ENCODE measurements at regions not wholly inside any gene's neighbourhood (a gene's known extent, or its start where the extent isn't known, plus 50 kb on each side); places are given as distances from the start of the nearest gene placed in this dataset.

- no peak overlapping the region for H2AFZ ChIP-seq (ENCODE audit: low read depth, low read length, poor library complexity, severe bottlenecking)
- DNase-seq (ENCODE audit: low read depth, low spot score) (no peak), ATAC-seq (no peak)
- TF ChIP-seq ELF1 (IDR thresholded peaks at IDR 0.05; ENCODE audit: borderline replicate concordance, low read depth) (no peak), ZFX (IDR thresholded peaks at IDR 0.05) (no peak), SP1 (IDR thresholded peaks at IDR 0.05; ENCODE audit: low read depth) (no peak), YY1 (IDR thresholded peaks at IDR 0.05; ENCODE audit: extremely low read depth, insufficient replicate concordance, low read depth, low read length) (no peak), SRF (IDR thresholded peaks at IDR 0.05; ENCODE audit: low read depth) (no peak), SIN3A (IDR thresholded peaks at IDR 0.05; ENCODE audit: low read depth) (no peak), ZNF274 (IDR thresholded peaks at IDR 0.05; ENCODE audit: low read depth, low read length) (no peak), EZH2phosphoT487 (IDR thresholded peaks at IDR 0.05; ENCODE audit: borderline replicate concordance) (no peak), EGR1 (IDR thresholded peaks at IDR 0.05; ENCODE audit: low read depth) (no peak), RAD21 (IDR thresholded peaks at IDR 0.05; ENCODE audit: low read depth) (no peak), JUND (IDR thresholded peaks at IDR 0.05) (no peak), POLR2A (IDR thresholded peaks at IDR 0.05; ENCODE audit: borderline replicate concordance, extremely low read depth, insufficient read depth, insufficient read length) (no peak)
- TF ChIP-seq, protein P1, sequence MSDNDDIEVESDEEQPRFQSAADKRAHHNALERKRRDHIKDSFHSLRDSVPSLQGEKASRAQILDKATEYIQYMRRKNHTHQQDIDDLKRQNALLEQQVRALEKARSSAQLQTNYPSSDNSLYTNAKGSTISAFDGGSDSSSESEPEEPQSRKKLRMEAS (IDR thresholded peaks at IDR 0.05), result no peak
- H3K9me3 ChIP-seq (ENCODE audit: control insufficient read depth in 1 of 2, insufficient read depth in 1 of 2, low read depth in 1 of 2, low read length in 2 of 2), result peaks cover 19 to 24% of the 10 kb centered on the region in 2 experiments; a peak in 3 of 4 replicates
- ChIA-PET RAD21 (ENCODE audit: low non-redundant PET in 1 of 2, low total read pairs in 2 of 2, uncharacterized antibody in 2 of 2, unreplicated experiment in 2 of 2) (no interaction called here), CTCF (no interaction called here), POLR2A (no interaction called here)
- no peak overlapping the region for H3K9ac ChIP-seq (ENCODE audit: low read length)
- H3K27me3 ChIP-seq (ENCODE audit: insufficient read depth, low read length), result no peaks in the 10 kb centered on the region
- no peak overlapping the region for H3K27ac ChIP-seq (ENCODE audit: low read depth, low read length)
- intact Hi-C loops (cut with micrococcal nuclease), result no loop called here
- H3K4me3 ChIP-seq (replicated peaks in 1 of 2; ENCODE audit: low read depth in 1 of 2, low read length in 2 of 2), result no peak overlapping the region
- no peaks in the 10 kb centered on the region for H3K36me3 ChIP-seq (ENCODE audit: control insufficient read depth in 1 of 2, insufficient read depth in 2 of 2, low read length in 2 of 2)
- no peaks in the 10 kb centered on the region for H3K9me2 ChIP-seq (ENCODE audit: insufficient read depth)
- no peak overlapping the region for H3K4me2 ChIP-seq (ENCODE audit: low read length)
- H3K79me2 ChIP-seq (ENCODE audit: insufficient read depth, low read length), result no peaks in the 10 kb centered on the region
- H3K4me1 ChIP-seq (ENCODE audit: control insufficient read depth in 1 of 2, insufficient read depth in 2 of 2, low read length in 2 of 2), result no peaks in the 10 kb centered on the region
- BruUV-seq (replicated peaks), result no TSS peak
- no peaks in the 10 kb centered on the region for H4K20me1 ChIP-seq (ENCODE audit: insufficient read depth)
Measured at GRCh38 chr2:21539685-21540084, 415.9 kb downstream of the TDRD15 start.

DNA sequence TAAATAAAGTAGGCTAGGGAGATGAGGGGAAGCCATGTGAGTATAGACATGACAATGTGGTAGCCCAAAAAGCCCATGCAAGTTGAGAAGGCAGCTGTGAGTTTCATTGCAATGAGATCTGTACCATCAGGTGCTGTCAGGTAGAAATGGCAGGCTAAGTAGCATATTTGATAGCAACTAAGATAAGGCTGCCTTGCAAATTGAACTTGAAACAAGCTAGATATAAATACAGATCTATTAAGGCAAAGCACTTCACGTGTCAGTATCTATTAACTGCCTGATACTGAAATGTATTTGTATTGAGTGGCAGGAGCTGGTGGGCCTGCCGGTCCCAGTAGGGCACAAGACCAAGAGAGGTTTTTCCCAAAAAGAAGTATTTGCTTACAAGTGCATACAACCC is 419.9 kb downstream of the TDRD15 start:
- DNase-seq (ENCODE audit: low read depth, low spot score) (no peak), ATAC-seq (no peak)
- intact Hi-C loops (cut with micrococcal nuclease), result no loop called here
- H3K36me3 ChIP-seq (ENCODE audit: control insufficient read depth in 1 of 2, insufficient read depth in 2 of 2, low read length in 2 of 2), result no peaks in the 10 kb centered on the region
- no peak overlapping the region for H3K27ac ChIP-seq (ENCODE audit: low read depth, low read length)
- no peaks in the 10 kb centered on the region for H3K9me2 ChIP-seq (ENCODE audit: insufficient read depth)
- H3K9ac ChIP-seq (ENCODE audit: low read length), result no peak overlapping the region
- ChIA-PET RAD21 (ENCODE audit: low non-redundant PET in 1 of 2, low total read pairs in 2 of 2, uncharacterized antibody in 2 of 2, unreplicated experiment in 2 of 2) (no interaction called here), CTCF (no interaction called here), POLR2A (no interaction called here)
- H3K4me1 ChIP-seq (ENCODE audit: control insufficient read depth in 1 of 2, insufficient read depth in 2 of 2, low read length in 2 of 2), result no peaks in the 10 kb centered on the region
- H3K27me3 ChIP-seq (ENCODE audit: insufficient read depth, low read length), result no peaks in the 10 kb centered on the region
- no peak for TF ChIP-seq REST (IDR thresholded peaks at IDR 0.05; ENCODE audit: low read depth)
- no peak for TF ChIP-seq SP1 (IDR thresholded peaks at IDR 0.05; ENCODE audit: low read depth)
- no peaks in the 10 kb centered on the region for H4K20me1 ChIP-seq (ENCODE audit: insufficient read depth)
- H3K79me2 ChIP-seq (ENCODE audit: insufficient read depth, low read length), result no peaks in the 10 kb centered on the region
- no TSS peak for BruUV-seq (replicated peaks)
- no peak overlapping the region for H2AFZ ChIP-seq (ENCODE audit: low read depth, low read length, poor library complexity, severe bottlenecking)
- no peak overlapping the region for H3K4me3 ChIP-seq (replicated peaks in 1 of 2; ENCODE audit: low read depth in 1 of 2, low read length in 2 of 2)
- H3K4me2 ChIP-seq (ENCODE audit: low read length), result no peak overlapping the region
- peaks cover 0 to 12% of the 10 kb centered on the region in 2 experiments; a peak in 2 of 4 replicates for H3K9me3 ChIP-seq (ENCODE audit: control insufficient read depth in 1 of 2, insufficient read depth in 1 of 2, low read depth in 1 of 2, low read length in 2 of 2)
